ENCODE measurements at regions not wholly inside any gene's neighbourhood (a gene's known extent, or its start where the extent isn't known, plus 50 kb on each side); places are given as distances from the start of the nearest gene placed in this dataset.

- H3K27me3 Mint-ChIP-seq (ENCODE audit: low read depth) = no peaks in the 10 kb centered on the region
- no peak overlapping the region for H3K4me3 Mint-ChIP-seq (ENCODE audit: unreplicated experiment)
- TF ChIP-seq, protein P1, sequence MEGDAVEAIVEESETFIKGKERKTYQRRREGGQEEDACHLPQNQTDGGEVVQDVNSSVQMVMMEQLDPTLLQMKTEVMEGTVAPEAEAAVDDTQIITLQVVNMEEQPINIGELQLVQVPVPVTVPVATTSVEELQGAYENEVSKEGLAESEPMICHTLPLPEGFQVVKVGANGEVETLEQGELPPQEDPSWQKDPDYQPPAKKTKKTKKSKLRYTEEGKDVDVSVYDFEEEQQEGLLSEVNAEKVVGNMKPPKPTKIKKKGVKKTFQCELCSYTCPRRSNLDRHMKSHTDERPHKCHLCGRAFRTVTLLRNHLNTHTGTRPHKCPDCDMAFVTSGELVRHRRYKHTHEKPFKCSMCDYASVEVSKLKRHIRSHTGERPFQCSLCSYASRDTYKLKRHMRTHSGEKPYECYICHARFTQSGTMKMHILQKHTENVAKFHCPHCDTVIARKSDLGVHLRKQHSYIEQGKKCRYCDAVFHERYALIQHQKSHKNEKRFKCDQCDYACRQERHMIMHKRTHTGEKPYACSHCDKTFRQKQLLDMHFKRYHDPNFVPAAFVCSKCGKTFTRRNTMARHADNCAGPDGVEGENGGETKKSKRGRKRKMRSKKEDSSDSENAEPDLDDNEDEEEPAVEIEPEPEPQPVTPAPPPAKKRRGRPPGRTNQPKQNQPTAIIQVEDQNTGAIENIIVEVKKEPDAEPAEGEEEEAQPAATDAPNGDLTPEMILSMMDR (IDR thresholded peaks at IDR 0.05) = no peak
- peaks cover 2% of the 10 kb centered on the region for H3K36me3 Mint-ChIP-seq (ENCODE audit: low read depth)
- DNase-seq (ENCODE audit: low spot score) = no peak
- peaks cover 12% of the 10 kb centered on the region for H3K4me1 Mint-ChIP-seq (ENCODE audit: low read depth)
- H3K9me3 Mint-ChIP-seq (ENCODE audit: low read depth) = no peaks in the 10 kb centered on the region
- H3K27ac Mint-ChIP-seq (ENCODE audit: unreplicated experiment) = no peak overlapping the region
Measured at GRCh38 chr1:87969040-87969439, 640.4 kb downstream of the LMO4 start.

DNA sequence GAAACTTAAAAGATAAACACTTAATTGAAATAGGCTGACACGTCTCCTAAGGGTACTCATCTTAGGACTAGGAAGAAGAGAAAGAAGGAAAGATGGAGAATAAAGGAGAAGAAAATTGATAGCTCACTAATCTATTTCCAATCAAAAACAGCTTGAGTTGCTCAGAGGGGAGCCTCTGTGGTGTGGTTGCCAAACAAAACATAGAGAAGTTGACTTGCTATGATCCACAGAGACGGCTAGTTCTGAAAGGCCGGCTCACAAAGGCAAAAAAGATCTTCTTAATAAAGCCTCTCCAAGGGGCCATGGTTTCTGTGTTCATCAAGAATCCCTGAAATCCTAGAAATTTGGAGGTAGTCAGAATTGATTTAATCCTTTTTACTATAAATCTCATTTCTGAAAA, 644.1 kb downstream of the LMO4 start:
- no peaks in the 10 kb centered on the region for H3K9me3 Mint-ChIP-seq (ENCODE audit: low read depth)
- H3K4me3 Mint-ChIP-seq (ENCODE audit: unreplicated experiment) = no peak overlapping the region
- peaks cover 11% of the 10 kb centered on the region for H3K4me1 Mint-ChIP-seq (ENCODE audit: low read depth)
- no peak for DNase-seq (ENCODE audit: low spot score)
- peaks cover 2% of the 10 kb centered on the region for H3K36me3 Mint-ChIP-seq (ENCODE audit: low read depth)
- no peaks in the 10 kb centered on the region for H3K27me3 Mint-ChIP-seq (ENCODE audit: low read depth)
- no peak overlapping the region for H3K27ac Mint-ChIP-seq (ENCODE audit: unreplicated experiment)
- TF ChIP-seq, protein P1 (IDR thresholded peaks at IDR 0.05) = no peak

GRCh38 chr1:87973896-87974295, 645.2 kb downstream of the LMO4 start:
- Mint-ChIP-seq H3K36me3 (ENCODE audit: low read depth) (peaks cover 2% of the 10 kb centered on the region), H3K9me3 (ENCODE audit: low read depth) (no peaks in the 10 kb centered on the region), H3K4me1 (ENCODE audit: low read depth) (peaks cover under 1% of the 10 kb centered on the region), H3K27ac (ENCODE audit: unreplicated experiment) (no peak overlapping the region), H3K4me3 (ENCODE audit: unreplicated experiment) (no peak overlapping the region), H3K27me3 (ENCODE audit: low read depth) (no peaks in the 10 kb centered on the region)
- DNase-seq (ENCODE audit: low spot score) = no peak
- TF ChIP-seq, protein P1 (IDR thresholded peaks at IDR 0.05) = no peak

DNA sequence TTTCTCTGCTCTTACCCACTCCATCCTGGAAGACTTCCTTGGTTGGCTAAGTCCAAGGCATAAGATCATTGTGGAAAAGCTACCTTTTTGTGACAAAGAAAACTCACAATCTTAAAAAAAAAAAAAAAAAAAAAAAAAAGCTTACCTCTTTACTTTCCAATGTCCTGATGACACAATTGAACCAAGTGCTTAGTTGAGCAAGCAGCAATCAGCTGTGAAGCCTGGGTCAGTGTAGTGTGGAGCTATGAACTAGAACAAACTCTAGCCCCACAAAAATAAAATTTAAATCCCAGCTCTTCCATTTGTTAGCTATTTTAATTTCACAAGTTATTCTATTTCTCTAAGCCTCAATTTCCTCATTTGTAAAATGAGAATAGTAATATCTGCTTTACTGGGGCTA, 647.6 kb downstream of the LMO4 start:
- TF ChIP-seq, protein P1 (IDR thresholded peaks at IDR 0.05) = no peak
- H3K27ac Mint-ChIP-seq (ENCODE audit: unreplicated experiment) = no peak overlapping the region
- H3K9me3 Mint-ChIP-seq (ENCODE audit: low read depth) = no peaks in the 10 kb centered on the region
- peaks cover 6% of the 10 kb centered on the region for H3K4me1 Mint-ChIP-seq (ENCODE audit: low read depth)
- no peak overlapping the region for H3K4me3 Mint-ChIP-seq (ENCODE audit: unreplicated experiment)
- H3K27me3 Mint-ChIP-seq (ENCODE audit: low read depth) = no peaks in the 10 kb centered on the region
- H3K36me3 Mint-ChIP-seq (ENCODE audit: low read depth) = no peaks in the 10 kb centered on the region
- DNase-seq (ENCODE audit: low spot score) = no peak

- Mint-ChIP-seq H3K4me3 (ENCODE audit: unreplicated experiment) (no peak overlapping the region), H3K27ac (ENCODE audit: unreplicated experiment) (no peak overlapping the region), H3K4me1 (ENCODE audit: low read depth) (peaks cover 6% of the 10 kb centered on the region), H3K9me3 (ENCODE audit: low read depth) (peaks cover 3% of the 10 kb centered on the region), H3K36me3 (ENCODE audit: low read depth) (no peaks in the 10 kb centered on the region), H3K27me3 (ENCODE audit: low read depth) (no peaks in the 10 kb centered on the region)
- TF ChIP-seq, protein P1 (IDR thresholded peaks at IDR 0.05) = no peak
- DNase-seq (ENCODE audit: low spot score) = no peak
Measured at GRCh38 chr1:87977145-87977544, 648.5 kb downstream of the LMO4 start.
